GM12878 (cell line): ENCODE measurements at regions not wholly inside any gene's neighbourhood (a gene's known extent, or its start where the extent isn't known, plus 50 kb on each side); places are given as distances from the start of the nearest gene placed in this dataset.
A peak's percentile ranks its signal among the peaks of the same experiment; 100 is the strongest.

ENCODE experiments used
- ATAC-seq: fragments of 200-7000 bp; cut with Tn5 transposase; 3 replicates; pipeline ENCODE4 v1.9.1; 2020; ENCODE audit warnings: mild to moderate bottlenecking, moderate library complexity
- BruUV-seq: library from RNA; stranded (reverse); fragments of 400-500 nt; replicated peaks from 2 replicates; lab custom pipeline; 2021; lab: Mats Ljungman, UMichigan
- CTCF ChIA-PET: fragments of 300-600 bp; sonication (Branson Sonifier 250); formaldehyde crosslinking; extraction: SDS; loops from one replicate; lab custom pipeline; 2021; ENCODE audit warnings: inconsistent platforms; lab: Yijun Ruan, JAX
- POLR2A ChIA-PET: fragments of 350-600 bp; formaldehyde crosslinking; extraction: SDS; loops from one replicate; lab custom pipeline; 2021; ENCODE audit warnings: inconsistent platforms; lab: Charles Lee
- RAD21 ChIA-PET: fragments of 300-600 bp; sonication (Branson Sonifier 250); formaldehyde crosslinking; loops from one replicate; lab custom pipeline; 2023; ENCODE audit warnings: antibody characterized with exemption; ENCODE audit not compliant: unreplicated experiment; lab: Charles Lee
- SMC1A ChIA-PET: fragments of 300-600 bp; sonication (Branson Sonifier 250); formaldehyde crosslinking; loops from one replicate; lab custom pipeline; 2023; ENCODE audit not compliant: unreplicated experiment, uncharacterized antibody; lab: Charles Lee
- DNase-seq: peaks from one replicate; pipeline ENCODE4 v3.0.0-alpha.2; 2011; ENCODE audit warnings: low read depth, low spot score
- FAIRE-seq: peaks from 3 replicates; lab custom pipeline; 2011; peaks lifted over from hg19 to GRCh38; lab: Jason Lieb, UNC
- H2AFZ ChIP-seq: 2 replicates; pipeline ENCODE4 v1.6.0; 2011; ENCODE audit warnings: low read depth, low read length, control low read depth; ENCODE audit not compliant: control insufficient read depth
- H3K27ac ChIP-seq: 2 replicates; pipeline ENCODE4 v1.5.1; 2011; ENCODE audit warnings: control low read depth; ENCODE audit not compliant: control insufficient read depth, insufficient read depth
- H3K27me3 ChIP-seq, 2 experiments: replicated peaks in 1 of 2; 2 replicates each; pipeline versions ENCODE4 v1.6.0 to v1.6.1; 2011; ENCODE audit warnings: low read length in 1 of 2; ENCODE audit not compliant: control insufficient read depth in 2 of 2, insufficient read depth in 2 of 2
- H3K36me3 ChIP-seq, 2 experiments: 2 replicates each; pipeline ENCODE4 v1.5.1; 2011; ENCODE audit warnings: low read length in 1 of 2; ENCODE audit not compliant: control insufficient read depth in 2 of 2, insufficient read depth in 2 of 2
- H3K4me1 ChIP-seq: 2 replicates; pipeline ENCODE4 v1.6.1; 2011; ENCODE audit warnings: mild to moderate bottlenecking, low read length, moderate library complexity, mixed read lengths; ENCODE audit not compliant: control insufficient read depth, insufficient read depth
- H3K4me2 ChIP-seq: 2 replicates; pipeline ENCODE4 v1.6.0; 2011; ENCODE audit warnings: control low read depth; ENCODE audit not compliant: control insufficient read depth, insufficient read depth
- H3K4me3 ChIP-seq: fragments of 200-600 bp; sonication (generic); 2 replicates; pipeline ENCODE4 v1.5.1; 2016
- H3K79me2 ChIP-seq: 2 replicates; pipeline ENCODE4 v1.6.0; 2011; ENCODE audit warnings: low read length; ENCODE audit not compliant: control insufficient read depth, insufficient read depth
- H3K9ac ChIP-seq: 2 replicates; pipeline ENCODE4 v1.8.0; 2011; ENCODE audit warnings: low read length, control low read depth, mixed read lengths; ENCODE audit not compliant: control insufficient read depth, insufficient read depth
- H3K9me3 ChIP-seq: replicated peaks from 3 replicates; pipeline ENCODE4 v1.5.1; 2011; ENCODE audit warnings: mild to moderate bottlenecking, low read length; ENCODE audit not compliant: control insufficient read depth, insufficient read depth
- H4K20me1 ChIP-seq: 2 replicates; pipeline ENCODE4 v1.6.0; 2011; ENCODE audit not compliant: control insufficient read depth, insufficient read depth
- CBFB ChIP-seq: IDR thresholded peaks from 2 replicates; pipeline ENCODE4 v1.6.1; 2016; ENCODE audit warnings: antibody characterized with exemption, low read depth
- CEBPB ChIP-seq, 2 experiments: fragments of 150-350 bp in 1 of 2; IDR thresholded peaks; 2 replicates each; pipeline ENCODE4 v1.6.1; 2012 to 2014; ENCODE audit warnings: low read depth in 2 of 2, low read length in 2 of 2, borderline replicate concordance in 1 of 2, inconsistent platforms in 1 of 2
- HCFC1 ChIP-seq: fragments of 150-350 bp; IDR thresholded peaks from 2 replicates; pipeline ENCODE4 v1.6.1; 2014; ENCODE audit warnings: low read length
- MEF2B ChIP-seq: fragments of 450-650 bp; IDR thresholded peaks from 2 replicates; pipeline ENCODE4 v1.6.1; 2018; ENCODE audit warnings: mild to moderate bottlenecking, moderate library complexity; ENCODE audit not compliant: partially characterized antibody, poor library complexity, severe bottlenecking
- NBN ChIP-seq: fragments of 450-650 bp; IDR thresholded peaks from 2 replicates; pipeline ENCODE4 v1.6.1; 2016
- PAX8 ChIP-seq: fragments of 450-650 bp; IDR thresholded peaks from 2 replicates; pipeline ENCODE4 v1.6.1; 2017; ENCODE audit warnings: mild to moderate bottlenecking, moderate library complexity
- RAD21 ChIP-seq: IDR thresholded peaks from 2 replicates; pipeline ENCODE4 v1.6.1; 2011; ENCODE audit warnings: mild to moderate bottlenecking, low read depth, low read length, moderate library complexity; ENCODE audit not compliant: insufficient read depth
- RAD51 ChIP-seq: fragments of 450-650 bp; IDR thresholded peaks from 2 replicates; pipeline ENCODE4 v1.6.1; 2016; ENCODE audit warnings: moderate library complexity, mild to moderate bottlenecking, inconsistent platforms
- WGBS: methylation state at CpG from one replicate; pipeline ENCODE4 v1.1.6; 2016; ENCODE audit warnings: low lambda C conversion rate; ENCODE audit not compliant: insufficient replicate concordance, insufficient coverage; ENCODE audit errors: missing lambda C conversion rate; 5-methylcytosine and 5-hydroxymethylcytosine counted together
- in situ Hi-C: fragments of 300-500 bp; cut with MboI; formaldehyde crosslinking; loops from 9 replicates; pipeline ENCODE4 v1.14.3; 2018; ENCODE audit warnings: mixed read lengths
- intact Hi-C: fragments of 100-400 bp; cut with micrococcal nuclease; formaldehyde crosslinking; loops from one replicate; pipeline ENCODE4 v1.14.2; 2022; ENCODE audit not compliant: unreplicated experiment
- TF ChIP-seq, protein P1 (sequence below): IDR thresholded peaks from 2 replicates; pipeline ENCODE4 v1.6.1; 2012; ENCODE audit warnings: low read length, inconsistent platforms
- TF ChIP-seq, protein P2 (sequence below), 3 experiments: IDR thresholded peaks in 2 of 3; conservative IDR thresholded peaks in 1 of 3; 2 replicates each; pipeline ENCODE4 v1.5.1; 2011; ENCODE audit warnings: low read depth in 3 of 3, low read length in 3 of 3, mild to moderate bottlenecking in 3 of 3, control low read depth in 2 of 3, moderate library complexity in 2 of 3, inconsistent platforms in 1 of 3, mixed read lengths in 1 of 3; ENCODE audit not compliant: control insufficient read depth in 2 of 3, insufficient read depth in 1 of 3; ENCODE audit errors: extremely low read depth in 1 of 3

DNA sequence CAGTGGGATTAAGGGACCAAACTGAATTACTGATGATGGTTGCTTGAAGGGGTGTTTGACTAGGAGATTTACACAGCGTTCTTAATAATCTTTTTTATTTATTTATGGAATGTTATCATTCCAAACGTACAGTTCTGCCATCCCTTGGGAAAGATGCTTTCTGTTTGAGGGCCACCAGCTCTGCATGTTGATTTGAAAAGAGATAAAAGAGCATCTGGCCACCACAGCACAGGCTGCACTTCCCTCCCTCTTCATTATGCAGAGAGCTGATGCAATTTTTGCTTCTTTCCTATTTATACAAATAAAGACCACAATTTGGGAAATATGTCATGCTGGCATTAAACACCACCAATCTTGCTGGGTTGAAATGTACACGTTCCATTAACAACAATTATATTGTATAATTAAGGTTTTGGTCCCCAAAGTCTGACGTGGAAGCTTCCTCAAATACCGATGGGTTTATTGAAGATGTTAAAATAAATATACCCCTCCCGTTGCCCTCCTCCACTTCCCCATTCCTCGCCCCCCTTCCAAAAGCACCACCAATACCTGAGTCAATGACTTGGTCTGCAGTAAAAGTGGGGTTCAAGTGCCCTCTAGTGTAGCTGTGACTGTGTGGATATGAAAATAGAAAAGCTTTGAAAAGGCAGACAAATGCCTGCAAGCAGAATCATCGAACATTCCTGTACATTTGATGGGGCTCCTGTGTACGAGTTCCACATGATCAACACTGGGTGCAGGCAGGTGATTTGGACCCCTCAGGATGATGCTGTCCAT is 211.9 kb downstream of the HRH4 start:
- Histone ChIP-seq H3K9ac (no peak overlapping the region), H3K36me3 (no peaks in the 10 kb centered on the region), H2AFZ (no peak overlapping the region), H4K20me1 (no peaks in the 10 kb centered on the region), H3K27ac (no peak overlapping the region), H3K4me2 (no peak overlapping the region), H3K4me1 (no peaks in the 10 kb centered on the region), H3K9me3 (no peaks in the 10 kb centered on the region), H3K4me3 (no peak overlapping the region), H3K27me3 (peaks cover 0 to 3% of the 10 kb centered on the region in 2 experiments; a peak in 1 of 4 replicates), H3K79me2 (no peaks in the 10 kb centered on the region)
- DNase-seq (no peak), ATAC-seq (no peak), FAIRE-seq (no peak)
- TF ChIP-seq CBFB (no peak), MEF2B (no peak), NBN (no peak), RAD21 (0 out of 2 replicates have a peak, but pooled peaks have one; percentile 16), CEBPB (IDR thresholded peaks at IDR 0.05; ENCODE audit: borderline replicate concordance in 1 of 2, low read depth in 2 of 2, low read length in 2 of 2) (no peak), PAX8 (no peak), RAD51 (no peak), HCFC1 (no peak)
- TF ChIP-seq, protein P1, sequence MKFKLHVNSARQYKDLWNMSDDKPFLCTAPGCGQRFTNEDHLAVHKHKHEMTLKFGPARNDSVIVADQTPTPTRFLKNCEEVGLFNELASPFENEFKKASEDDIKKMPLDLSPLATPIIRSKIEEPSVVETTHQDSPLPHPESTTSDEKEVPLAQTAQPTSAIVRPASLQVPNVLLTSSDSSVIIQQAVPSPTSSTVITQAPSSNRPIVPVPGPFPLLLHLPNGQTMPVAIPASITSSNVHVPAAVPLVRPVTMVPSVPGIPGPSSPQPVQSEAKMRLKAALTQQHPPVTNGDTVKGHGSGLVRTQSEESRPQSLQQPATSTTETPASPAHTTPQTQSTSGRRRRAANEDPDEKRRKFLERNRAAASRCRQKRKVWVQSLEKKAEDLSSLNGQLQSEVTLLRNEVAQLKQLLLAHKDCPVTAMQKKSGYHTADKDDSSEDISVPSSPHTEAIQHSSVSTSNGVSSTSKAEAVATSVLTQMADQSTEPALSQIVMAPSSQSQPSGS = no peak
- TF ChIP-seq, protein P2, sequence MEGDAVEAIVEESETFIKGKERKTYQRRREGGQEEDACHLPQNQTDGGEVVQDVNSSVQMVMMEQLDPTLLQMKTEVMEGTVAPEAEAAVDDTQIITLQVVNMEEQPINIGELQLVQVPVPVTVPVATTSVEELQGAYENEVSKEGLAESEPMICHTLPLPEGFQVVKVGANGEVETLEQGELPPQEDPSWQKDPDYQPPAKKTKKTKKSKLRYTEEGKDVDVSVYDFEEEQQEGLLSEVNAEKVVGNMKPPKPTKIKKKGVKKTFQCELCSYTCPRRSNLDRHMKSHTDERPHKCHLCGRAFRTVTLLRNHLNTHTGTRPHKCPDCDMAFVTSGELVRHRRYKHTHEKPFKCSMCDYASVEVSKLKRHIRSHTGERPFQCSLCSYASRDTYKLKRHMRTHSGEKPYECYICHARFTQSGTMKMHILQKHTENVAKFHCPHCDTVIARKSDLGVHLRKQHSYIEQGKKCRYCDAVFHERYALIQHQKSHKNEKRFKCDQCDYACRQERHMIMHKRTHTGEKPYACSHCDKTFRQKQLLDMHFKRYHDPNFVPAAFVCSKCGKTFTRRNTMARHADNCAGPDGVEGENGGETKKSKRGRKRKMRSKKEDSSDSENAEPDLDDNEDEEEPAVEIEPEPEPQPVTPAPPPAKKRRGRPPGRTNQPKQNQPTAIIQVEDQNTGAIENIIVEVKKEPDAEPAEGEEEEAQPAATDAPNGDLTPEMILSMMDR (IDR thresholded peaks at IDR 0.05 in 2 of 3, conservative IDR thresholded peaks at IDR 0.05 in 1 of 3; ENCODE audit: control insufficient read depth in 2 of 3, extremely low read depth in 1 of 3, insufficient read depth in 1 of 3, low read depth in 3 of 3, low read length in 3 of 3) = peak in 1 of 3 experiments; percentile 11; a peak in 1 of 6 replicates
- 3% methylated on average over 9 of the region's 9 CpGs for WGBS
- no TSS peak for BruUV-seq
- ChIA-PET CTCF (no interaction called here), POLR2A (no interaction called here), RAD21 (no interaction called here), SMC1A (interaction anchor here (0.6 to 1.8 kb wide), 2 partner anchors 14 to 183 kb away, joined by 3 read pairs; no protein-coding TSS in a partner anchor)
- in situ Hi-C loops = no loop called here
- intact Hi-C loops = no loop called here
